Astrocyte (in vitro differentiated cells and primary cell): ENCODE measurements at regions not wholly inside any gene's neighbourhood (a gene's known extent, or its start where the extent isn't known, plus 50 kb on each side); places are given as distances from the start of the nearest gene placed in this dataset.

Experiments
- CTCF ChIP-seq: IDR thresholded peaks from 2 replicates; pipeline ENCODE4 v1.5.1; 2011; ENCODE audit warnings: low read depth, mild to moderate bottlenecking, inconsistent platforms, low read length, moderate library complexity; ENCODE audit not compliant: insufficient read depth
- EZH2 ChIP-seq: IDR thresholded peaks from 2 replicates; pipeline ENCODE4 v1.6.1; 2012; ENCODE audit warnings: mild to moderate bottlenecking, low read length, inconsistent platforms; ENCODE audit not compliant: insufficient read depth

DNA sequence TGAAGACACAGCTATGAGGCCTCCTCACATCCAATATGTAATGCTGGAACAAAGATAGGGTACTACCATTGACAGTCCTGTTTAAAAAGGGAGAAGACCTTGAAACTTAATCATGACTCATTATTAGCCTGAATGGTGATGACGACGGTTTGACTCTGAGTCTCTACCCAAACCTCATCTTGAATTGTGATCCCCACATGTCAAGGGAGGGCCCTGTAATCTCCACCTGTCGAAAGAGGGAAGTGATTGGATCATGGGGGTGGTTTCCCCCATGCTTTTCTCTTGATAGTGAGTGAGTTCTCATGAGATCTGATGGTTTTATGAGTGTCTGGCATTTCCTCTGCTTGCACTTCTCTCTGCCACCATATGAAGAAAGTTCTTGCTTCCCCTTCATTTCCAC lies 395.3 kb upstream of the CPEB2 start:
- TF ChIP-seq CTCF, result no peak
- TF ChIP-seq EZH2, result no peak
